OCI-LY3 (cell line): ENCODE measurements at regions not wholly inside any gene's neighbourhood (a gene's known extent, or its start where the extent isn't known, plus 50 kb on each side); places are given as distances from the start of the nearest gene placed in this dataset.
A peak's percentile ranks its signal among the peaks of the same experiment; 100 is the strongest.

Experiments used
- H2AFZ ChIP-seq: fragments of 200-600, 300-600 bp; shearing (Covaris generic); 2 replicates; pipeline ENCODE4 v1.6.0; 2014; ENCODE audit warnings: antibody characterized with exemption, low read depth, low read length
- H3K27ac ChIP-seq: fragments of 200-600, 300-600 bp; sonication (generic); 2 replicates; pipeline ENCODE4 v1.5.1; 2014; ENCODE audit warnings: mild to moderate bottlenecking, low read length, moderate library complexity, mixed read lengths
- H3K27me3 ChIP-seq: fragments of 200-600, 300-600 bp; sonication (generic); 2 replicates; pipeline ENCODE4 v1.6.1; 2014; ENCODE audit warnings: low read depth, low read length, mixed read lengths
- H3K36me3 ChIP-seq: fragments of 200-600, 300-600 bp; sonication (generic); replicated peaks from 2 replicates; pipeline ENCODE3; 2014; ENCODE audit warnings: low read depth, low read length, mixed read lengths
- H3K4me1 ChIP-seq: fragments of 300-600, 200-600 bp; sonication (generic); 2 replicates; pipeline ENCODE4 v1.6.1; 2014; ENCODE audit warnings: low read length, mixed read lengths
- H3K4me2 ChIP-seq: fragments of 200-600, 300-600 bp; sonication (generic); 2 replicates; pipeline ENCODE4 v1.6.1; 2014; ENCODE audit warnings: low read length, mixed read lengths
- H3K4me3 ChIP-seq: fragments of 300-600, 200-600 bp; sonication (generic); 2 replicates; pipeline ENCODE4 v1.5.1; 2014; ENCODE audit warnings: antibody characterized with exemption, mild to moderate bottlenecking, low read length, moderate library complexity
- H3K79me2 ChIP-seq: fragments of 300-600, 200-600 bp; shearing (Covaris generic); 2 replicates; pipeline ENCODE4 v1.6.1; 2014; ENCODE audit warnings: mild to moderate bottlenecking, low read length, mixed read lengths
- H3K9ac ChIP-seq: fragments of 300-600, 200-600 bp; shearing (Covaris generic); 2 replicates; pipeline ENCODE4 v1.6.0; 2014; ENCODE audit warnings: mild to moderate bottlenecking, low read length, moderate library complexity
- H3K9me3 ChIP-seq: fragments of 200-600, 300-600 bp; shearing (Covaris generic); 2 replicates; pipeline ENCODE4 v1.6.1; 2014; ENCODE audit warnings: low read length, mixed read lengths; ENCODE audit not compliant: insufficient read depth
- H4K20me1 ChIP-seq: fragments of 200-600, 300-600 bp; sonication (generic); 2 replicates; pipeline ENCODE4 v1.6.1; 2016; ENCODE audit warnings: low read length, mixed read lengths; ENCODE audit not compliant: insufficient read depth
- EZH2phosphoT487 ChIP-seq: fragments of 200-600 bp; shearing (Covaris generic); IDR thresholded peaks from 2 replicates; pipeline ENCODE4 v1.6.1; 2018; ENCODE audit warnings: antibody characterized with exemption, mixed run types, low read depth
- TF ChIP-seq, protein P1 (sequence below): fragments of 200-600, 300-600 bp; sonication (generic); IDR thresholded peaks from 2 replicates; pipeline ENCODE4 v1.5.1; 2014; ENCODE audit warnings: antibody characterized with exemption, low read length, low read depth

DNA sequence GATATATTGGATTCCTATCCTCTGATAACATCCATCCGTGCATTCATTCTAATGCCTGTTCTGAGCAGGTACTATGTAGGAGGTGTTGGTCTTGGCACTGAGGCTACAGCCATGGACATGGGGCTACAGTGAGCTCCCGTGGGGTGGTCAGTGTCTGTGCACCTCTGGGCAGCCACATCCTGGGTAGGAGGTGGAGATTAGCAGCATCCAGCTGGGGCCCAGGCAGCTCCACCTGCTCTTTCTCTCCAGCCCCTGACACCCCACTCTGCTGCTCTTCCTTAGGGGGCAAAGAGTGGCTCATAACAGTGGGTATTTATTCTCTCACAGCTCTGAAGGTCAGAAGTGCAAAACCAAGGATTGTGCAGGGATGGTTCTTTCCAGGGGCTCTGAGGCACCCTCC is 292.0 kb upstream of the SFSWAP start:
- Histone ChIP-seq H3K4me2 (peak overlapping the region; percentile 18; the same call in 1 of the 2 replicates), H3K9ac (no peak overlapping the region), H3K27ac (no peak overlapping the region), H2AFZ (no peak overlapping the region), H3K27me3 (no peaks in the 10 kb centered on the region), H3K4me3 (no peak overlapping the region), H3K36me3 (no peaks in the 10 kb centered on the region), H3K9me3 (no peaks in the 10 kb centered on the region), H3K79me2 (no peaks in the 10 kb centered on the region), H3K4me1 (peaks cover 14% of the 10 kb centered on the region), H4K20me1 (no peaks in the 10 kb centered on the region)
- TF ChIP-seq, protein P1, sequence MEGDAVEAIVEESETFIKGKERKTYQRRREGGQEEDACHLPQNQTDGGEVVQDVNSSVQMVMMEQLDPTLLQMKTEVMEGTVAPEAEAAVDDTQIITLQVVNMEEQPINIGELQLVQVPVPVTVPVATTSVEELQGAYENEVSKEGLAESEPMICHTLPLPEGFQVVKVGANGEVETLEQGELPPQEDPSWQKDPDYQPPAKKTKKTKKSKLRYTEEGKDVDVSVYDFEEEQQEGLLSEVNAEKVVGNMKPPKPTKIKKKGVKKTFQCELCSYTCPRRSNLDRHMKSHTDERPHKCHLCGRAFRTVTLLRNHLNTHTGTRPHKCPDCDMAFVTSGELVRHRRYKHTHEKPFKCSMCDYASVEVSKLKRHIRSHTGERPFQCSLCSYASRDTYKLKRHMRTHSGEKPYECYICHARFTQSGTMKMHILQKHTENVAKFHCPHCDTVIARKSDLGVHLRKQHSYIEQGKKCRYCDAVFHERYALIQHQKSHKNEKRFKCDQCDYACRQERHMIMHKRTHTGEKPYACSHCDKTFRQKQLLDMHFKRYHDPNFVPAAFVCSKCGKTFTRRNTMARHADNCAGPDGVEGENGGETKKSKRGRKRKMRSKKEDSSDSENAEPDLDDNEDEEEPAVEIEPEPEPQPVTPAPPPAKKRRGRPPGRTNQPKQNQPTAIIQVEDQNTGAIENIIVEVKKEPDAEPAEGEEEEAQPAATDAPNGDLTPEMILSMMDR, result no peak
- no peak for TF ChIP-seq EZH2phosphoT487

DNA sequence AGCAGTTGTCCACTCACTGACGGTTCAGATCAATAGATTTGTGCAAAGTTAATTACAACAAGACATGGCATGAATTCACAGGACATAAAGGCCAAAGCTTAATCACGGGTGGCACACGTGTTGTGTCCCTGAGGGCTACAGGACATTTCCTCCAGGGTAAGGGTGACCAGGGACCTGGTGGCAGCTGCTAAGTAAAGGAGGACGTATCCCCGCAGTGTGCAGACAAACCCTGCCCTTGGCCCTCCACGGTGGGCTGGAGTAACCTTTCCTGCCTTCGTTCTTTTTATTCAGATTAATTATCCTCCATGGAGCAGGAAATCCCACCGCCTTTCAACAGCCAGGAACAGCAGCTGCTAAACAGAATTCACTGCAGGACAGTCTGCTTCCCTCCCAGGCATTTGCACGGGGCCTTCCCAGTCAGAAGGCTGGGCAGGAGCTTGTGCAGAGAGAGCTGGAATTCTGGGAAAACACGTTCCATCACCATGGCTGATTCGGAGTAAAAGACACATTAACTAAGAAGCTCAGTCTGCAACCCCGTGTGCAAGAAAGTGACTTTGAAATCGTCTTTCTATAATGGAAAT is 289.9 kb upstream of the SFSWAP start:
- H3K9me3 ChIP-seq, result 0 out of 2 replicates have a peak, but pooled peaks cover 5% of the 10 kb centered on the region
- H2AFZ ChIP-seq, result no peak overlapping the region
- no peak overlapping the region for H3K27ac ChIP-seq
- TF ChIP-seq EZH2phosphoT487, result no peak
- TF ChIP-seq, protein P1, result no peak
- no peak overlapping the region for H3K4me2 ChIP-seq
- H3K27me3 ChIP-seq, result no peaks in the 10 kb centered on the region
- H3K4me3 ChIP-seq, result no peak overlapping the region
- no peaks in the 10 kb centered on the region for H3K79me2 ChIP-seq
- peaks cover 2% of the 10 kb centered on the region for H3K36me3 ChIP-seq
- H4K20me1 ChIP-seq, result no peaks in the 10 kb centered on the region
- peaks cover 14% of the 10 kb centered on the region for H3K4me1 ChIP-seq
- H3K9ac ChIP-seq, result no peak overlapping the region

DNA sequence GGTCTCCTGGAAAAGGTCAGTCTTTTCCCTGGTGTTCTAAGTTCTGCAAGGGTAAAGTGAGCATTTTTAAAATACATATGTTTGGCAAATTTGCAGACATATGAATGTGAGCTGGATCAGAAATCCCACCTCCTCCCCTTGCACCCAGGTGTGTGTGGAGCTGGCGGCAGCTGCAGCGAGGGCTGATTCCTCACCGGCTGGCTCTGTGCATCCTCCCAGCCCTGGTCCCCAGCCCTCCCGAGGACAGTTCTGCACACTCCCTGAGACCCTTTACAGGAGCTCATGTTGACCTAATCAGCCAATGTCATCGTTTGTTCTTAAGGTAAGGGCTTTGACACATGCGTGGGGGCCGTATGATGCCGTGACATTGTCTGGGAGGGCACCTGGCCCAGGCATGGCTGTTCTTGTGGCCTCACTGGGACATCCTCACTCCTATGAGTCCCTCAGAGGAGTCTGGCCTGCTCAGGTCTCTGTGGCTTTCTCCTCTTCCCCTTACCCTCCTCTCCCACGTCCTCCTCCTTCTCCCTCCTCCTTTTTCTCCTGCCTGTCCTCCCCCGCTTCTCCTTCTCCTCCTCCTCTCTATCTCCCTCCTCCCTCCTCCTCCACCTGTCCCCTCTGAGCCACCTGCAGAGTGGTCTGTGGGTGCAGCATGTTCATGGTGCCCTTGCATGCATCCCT is 289.2 kb upstream of the SFSWAP start:
- Histone ChIP-seq H3K79me2 (no peaks in the 10 kb centered on the region), H3K27me3 (no peaks in the 10 kb centered on the region), H3K27ac (no peak overlapping the region), H3K9ac (no peak overlapping the region), H3K4me1 (peaks cover 14% of the 10 kb centered on the region), H4K20me1 (no peaks in the 10 kb centered on the region), H3K4me3 (no peak overlapping the region), H2AFZ (no peak overlapping the region), H3K9me3 (0 out of 2 replicates have a peak, but pooled peaks cover 5% of the 10 kb centered on the region), H3K4me2 (no peak overlapping the region), H3K36me3 (peaks cover 2% of the 10 kb centered on the region)
- TF ChIP-seq, protein P1, result no peak
- no peak for TF ChIP-seq EZH2phosphoT487

DNA sequence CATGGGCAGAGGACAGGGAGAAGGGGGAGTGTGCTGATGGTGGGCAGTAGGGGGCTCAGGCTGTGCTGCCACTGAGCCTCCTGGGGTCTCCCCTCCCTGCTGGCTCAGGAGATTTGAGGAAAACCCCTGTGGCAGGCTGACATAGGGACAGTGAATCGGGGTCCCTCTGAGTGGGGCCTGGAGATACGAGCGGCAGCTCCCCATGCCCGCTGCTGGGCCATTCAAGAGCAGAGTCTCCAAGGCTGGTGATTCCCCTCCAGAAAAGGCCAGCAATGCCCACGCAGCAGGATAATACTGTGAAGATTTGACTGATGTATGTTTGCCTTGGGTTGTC is 288.7 kb upstream of the SFSWAP start:
- 0 out of 2 replicates have a peak, but pooled peaks cover 5% of the 10 kb centered on the region for H3K9me3 ChIP-seq
- H4K20me1 ChIP-seq, result no peaks in the 10 kb centered on the region
- H3K27ac ChIP-seq, result no peak overlapping the region
- no peak for TF ChIP-seq EZH2phosphoT487
- TF ChIP-seq, protein P1, result no peak
- H3K9ac ChIP-seq, result no peak overlapping the region
- H3K4me2 ChIP-seq, result no peak overlapping the region
- H3K4me3 ChIP-seq, result no peak overlapping the region
- no peak overlapping the region for H2AFZ ChIP-seq
- H3K27me3 ChIP-seq, result no peaks in the 10 kb centered on the region
- H3K4me1 ChIP-seq, result peaks cover 14% of the 10 kb centered on the region
- peaks cover 2% of the 10 kb centered on the region for H3K36me3 ChIP-seq
- no peaks in the 10 kb centered on the region for H3K79me2 ChIP-seq
